Activated T-cell treated with anti-CD3 and anti-CD28 coated beads, Interleukin-2, amount 50 U/mL, for 4 hours (primary cell): ENCODE measurements at regions not wholly inside any gene's neighbourhood (a gene's known extent, or its start where the extent isn't known, plus 50 kb on each side); places are given as distances from the start of the nearest gene placed in this dataset.
"Not testable (repeated sequence)": the region's sequence is repeated elsewhere in the genome, so short reads cannot be mapped to it uniquely, and the experiment has no call there.

ENCODE experiments used
- ATAC-seq, 2 donors: fragments of 200-7000 bp; cut with Tn5 transposase; one replicate each; pipeline ENCODE4 v1.10.0; 2021
- DNase-seq: peaks from one replicate; pipeline ENCODE4 v3.0.0-alpha.2; 2020
- H3K27me3 Mint-ChIP-seq: one replicate; pipeline ENCODE4 v1.8.0; 2021; ENCODE audit warnings: low read depth, mixed read lengths
- H3K36me3 Mint-ChIP-seq: one replicate; pipeline ENCODE4 v1.8.0; 2022; ENCODE audit warnings: mixed read lengths; ENCODE audit not compliant: insufficient read depth
- H3K4me1 Mint-ChIP-seq: one replicate; pipeline ENCODE4 v1.8.0; 2021; ENCODE audit warnings: low read depth, mixed read lengths
- H3K4me3 Mint-ChIP-seq: one replicate; pipeline ENCODE4 v1.8.0; 2021; ENCODE audit warnings: mild to moderate bottlenecking, moderate library complexity, mixed read lengths
- H3K9me3 Mint-ChIP-seq: one replicate; pipeline ENCODE4 v1.8.0; 2021; ENCODE audit warnings: mixed read lengths

DNA sequence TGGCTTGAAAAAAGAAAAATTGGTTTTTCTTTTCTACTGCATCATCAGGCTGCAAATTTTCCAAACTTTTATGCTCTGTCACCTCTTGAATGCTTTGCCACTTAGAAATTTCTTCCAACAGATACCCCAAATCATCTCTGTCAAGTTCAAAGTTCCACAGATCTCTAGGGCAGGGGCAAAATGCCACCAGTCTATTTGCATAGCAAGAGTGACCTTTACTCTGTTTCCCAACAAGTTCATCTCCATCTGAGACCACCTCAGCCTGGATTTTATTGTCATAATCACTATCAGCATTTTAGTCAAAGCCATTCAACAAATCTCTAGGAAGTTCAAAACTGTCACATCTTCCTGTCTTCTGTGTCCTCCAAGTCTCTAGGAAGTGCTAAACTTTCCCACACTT is 240.3 kb downstream of the DPY19L2 start:
- H3K36me3 Mint-ChIP-seq, H3K4me1 Mint-ChIP-seq, H3K27me3 Mint-ChIP-seq, H3K4me3 Mint-ChIP-seq, ATAC-seq, H3K9me3 Mint-ChIP-seq, DNase-seq: not testable (repeated sequence)

DNA sequence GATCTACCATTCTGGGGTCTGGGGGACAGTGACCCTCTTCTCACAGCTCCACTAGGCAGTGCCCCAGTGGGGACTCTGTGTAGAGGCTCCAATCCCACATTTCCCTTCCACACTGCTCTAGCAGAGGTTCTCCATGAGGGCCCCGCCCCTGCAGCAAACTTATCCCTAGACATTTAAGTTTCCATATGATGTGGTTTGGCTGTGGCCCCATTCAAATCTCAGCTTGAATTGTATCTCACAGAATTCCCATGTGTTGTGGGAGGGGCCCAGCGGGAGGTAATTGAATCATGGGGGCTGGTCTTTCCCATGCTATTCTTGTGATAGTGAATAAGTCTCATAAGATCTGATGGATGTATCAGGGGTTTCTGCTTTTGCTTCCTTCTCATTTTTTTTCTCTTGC is 241.3 kb downstream of the DPY19L2 start:
- not testable (repeated sequence) for H3K4me1 Mint-ChIP-seq, H3K36me3 Mint-ChIP-seq, ATAC-seq, H3K4me3 Mint-ChIP-seq, H3K27me3 Mint-ChIP-seq, H3K9me3 Mint-ChIP-seq, DNase-seq

DNA sequence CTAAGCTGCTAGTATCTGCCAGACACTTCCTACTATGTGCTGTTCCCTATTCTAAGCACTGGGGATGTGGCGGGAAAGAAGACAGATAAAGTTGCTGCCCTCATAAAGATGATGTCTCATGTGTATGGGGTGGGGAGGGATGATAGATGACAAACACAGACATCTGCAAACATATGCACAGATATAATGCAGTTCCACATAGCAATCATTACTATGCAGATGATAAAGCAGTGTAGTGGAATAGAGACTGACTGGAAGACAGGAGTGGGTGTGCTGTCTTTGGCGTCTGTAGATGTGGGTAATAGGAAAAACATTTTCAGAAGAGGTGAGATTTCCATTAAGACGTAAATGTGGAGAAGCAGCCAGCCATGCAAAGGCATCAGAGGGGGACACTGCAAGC is 243.6 kb downstream of the DPY19L2 start:
- peaks cover 4% of the 10 kb centered on the region for H3K9me3 Mint-ChIP-seq

DNA sequence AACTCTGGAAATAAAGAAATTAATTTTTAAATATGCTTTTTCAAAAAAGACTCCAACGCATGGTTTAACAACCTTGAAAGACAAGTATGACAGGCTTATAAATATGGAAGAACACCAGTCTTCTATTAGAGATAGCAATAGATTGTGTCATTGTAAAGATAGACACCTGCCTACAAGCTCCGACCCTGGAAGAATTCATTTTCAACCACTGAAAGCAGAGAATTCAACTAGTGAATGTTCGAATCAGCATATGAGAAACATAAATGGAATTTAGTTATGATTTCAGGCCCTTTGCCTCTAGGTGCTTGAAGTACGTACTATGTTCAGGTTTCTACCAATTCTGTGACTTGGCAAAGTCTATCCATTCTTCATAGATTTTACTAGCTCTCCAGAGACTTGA is 244.5 kb downstream of the DPY19L2 start:
- no peak for ATAC-seq
- no peaks in the 10 kb centered on the region for H3K27me3 Mint-ChIP-seq
- no peak for DNase-seq
- no peak overlapping the region for H3K4me3 Mint-ChIP-seq
- no peaks in the 10 kb centered on the region for H3K36me3 Mint-ChIP-seq
- no peaks in the 10 kb centered on the region for H3K4me1 Mint-ChIP-seq
- peaks cover 4% of the 10 kb centered on the region for H3K9me3 Mint-ChIP-seq

More for the DNA sequence above, 243.6 kb downstream of the DPY19L2 start:
- Mint-ChIP-seq H3K4me3 (no peak overlapping the region), H3K27me3 (no peaks in the 10 kb centered on the region), H3K4me1 (no peaks in the 10 kb centered on the region), H3K36me3 (no peaks in the 10 kb centered on the region)
- ATAC-seq (no peak), DNase-seq (no peak)

DNA sequence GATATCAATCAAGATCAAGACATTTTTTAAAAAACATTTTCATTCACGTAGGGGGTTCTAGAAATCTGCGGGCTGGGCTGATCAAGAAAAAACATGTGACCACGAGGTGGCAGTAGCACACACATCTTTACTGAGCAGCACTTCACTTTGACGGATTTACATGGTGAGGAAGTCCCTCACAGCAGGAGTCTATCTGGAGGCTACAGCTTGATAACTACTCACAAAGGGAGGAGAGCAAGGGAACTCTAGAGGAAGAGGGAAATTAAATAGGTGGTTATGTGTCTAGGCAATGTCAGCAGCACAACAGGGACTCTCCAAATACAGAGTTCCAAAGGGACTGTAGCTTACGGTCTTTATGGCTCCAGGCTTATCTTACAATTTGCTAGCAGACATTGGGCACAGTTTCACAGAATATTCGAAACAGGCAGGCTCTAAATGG is 248.1 kb downstream of the DPY19L2 start:
- no peak for ATAC-seq
- H3K9me3 Mint-ChIP-seq, result no peaks in the 10 kb centered on the region
- H3K27me3 Mint-ChIP-seq, result no peaks in the 10 kb centered on the region
- H3K4me1 Mint-ChIP-seq, result no peaks in the 10 kb centered on the region
- H3K4me3 Mint-ChIP-seq, result no peak overlapping the region
- no peak for DNase-seq
- H3K36me3 Mint-ChIP-seq, result no peaks in the 10 kb centered on the region

DNA sequence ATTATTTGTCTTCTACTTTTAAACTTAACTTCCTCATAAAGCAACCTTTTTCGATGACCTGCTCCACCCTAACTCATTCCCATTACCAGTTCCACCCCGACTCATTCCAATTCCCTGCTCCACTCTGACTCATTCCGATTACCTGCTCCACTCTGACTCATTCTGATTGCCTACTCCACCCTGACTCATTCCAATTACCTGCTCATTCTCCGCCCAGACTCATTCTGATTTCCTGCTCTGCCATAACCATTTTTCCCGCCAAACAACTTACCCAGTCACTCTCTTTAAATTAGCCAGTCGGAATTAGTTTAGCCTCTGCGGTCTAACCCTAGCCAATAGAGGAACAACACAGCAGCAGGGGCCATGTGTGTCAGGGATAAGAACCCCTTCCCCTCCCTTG is 249.1 kb downstream of the DPY19L2 start:
- DNase-seq (no peak), ATAC-seq (no peak)
- no peaks in the 10 kb centered on the region for H3K36me3 Mint-ChIP-seq
- no peaks in the 10 kb centered on the region for H3K4me1 Mint-ChIP-seq
- H3K27me3 Mint-ChIP-seq, result no peaks in the 10 kb centered on the region
- no peak overlapping the region for H3K4me3 Mint-ChIP-seq
- H3K9me3 Mint-ChIP-seq, result peaks cover 5% of the 10 kb centered on the region

DNA sequence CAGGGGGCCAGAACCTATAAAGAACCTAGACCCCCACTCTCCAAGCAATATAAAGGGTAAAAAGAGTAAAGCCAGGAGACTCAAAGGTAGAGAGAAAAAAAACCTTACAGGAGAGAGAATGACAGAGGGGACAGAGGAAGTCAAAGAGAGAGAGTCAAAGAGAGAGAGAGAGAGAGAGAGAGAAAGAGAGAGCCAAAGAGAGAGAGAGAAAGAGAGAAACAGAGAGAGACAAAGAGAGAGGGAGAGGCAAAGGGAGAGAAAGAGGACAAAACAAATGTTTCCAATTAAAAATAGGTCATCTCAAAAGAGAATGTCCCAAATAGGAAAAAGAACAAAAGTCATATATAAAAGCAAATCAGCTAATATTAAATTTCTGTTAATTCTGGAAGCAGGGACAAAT is 251.5 kb downstream of the DPY19L2 start:
- H3K4me1 Mint-ChIP-seq, result no peaks in the 10 kb centered on the region
- DNase-seq (no peak), ATAC-seq (no peak)
- no peaks in the 10 kb centered on the region for H3K36me3 Mint-ChIP-seq
- no peak overlapping the region for H3K4me3 Mint-ChIP-seq
- H3K27me3 Mint-ChIP-seq, result no peaks in the 10 kb centered on the region
- peaks cover 5% of the 10 kb centered on the region for H3K9me3 Mint-ChIP-seq

DNA sequence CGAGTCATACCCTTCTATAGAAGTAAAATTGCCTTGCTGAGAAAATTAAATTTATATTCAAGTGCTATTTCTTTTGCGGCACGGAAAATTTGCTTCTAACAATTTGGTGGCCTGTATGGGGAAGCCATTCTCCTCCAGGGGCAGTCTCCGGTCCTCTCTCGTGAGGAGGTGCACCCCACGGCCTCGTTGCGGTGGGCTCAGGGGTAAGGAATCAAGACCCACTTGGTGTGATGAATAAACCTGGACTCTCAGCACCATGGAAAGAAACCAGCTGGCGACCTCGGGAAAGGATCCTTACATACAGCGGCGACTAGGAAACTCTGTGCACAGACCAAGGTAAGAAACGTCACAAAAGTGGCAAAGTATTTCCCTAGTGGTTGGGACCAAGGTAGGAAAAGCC is 252.9 kb downstream of the DPY19L2 start:
- DNase-seq, result no peak
- no peak overlapping the region for H3K4me3 Mint-ChIP-seq

DNA sequence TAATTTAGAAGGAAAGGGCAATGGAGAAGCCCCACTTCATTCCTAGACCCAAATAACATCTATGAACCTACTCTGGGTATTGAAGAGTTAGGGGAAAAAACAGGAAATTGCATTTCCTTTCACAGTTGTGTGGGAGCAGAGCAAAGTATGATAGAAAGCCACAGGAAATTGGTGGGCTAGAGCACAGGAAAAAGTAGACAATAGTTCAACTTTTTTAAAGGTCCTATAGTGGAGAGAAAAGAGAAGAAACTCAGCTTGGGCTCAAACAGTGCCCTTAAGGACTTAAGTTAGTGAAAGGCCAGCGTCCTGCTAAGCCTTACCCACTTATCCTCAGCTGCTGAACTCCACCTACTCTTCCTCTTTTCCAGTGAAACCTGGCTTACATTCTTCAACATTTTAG is 258.1 kb downstream of the DPY19L2 start:
- H3K4me3 Mint-ChIP-seq, result no peak overlapping the region
- H3K9me3 Mint-ChIP-seq, result peaks cover 8% of the 10 kb centered on the region
- DNase-seq (no peak), ATAC-seq (no peak)
- no peaks in the 10 kb centered on the region for H3K36me3 Mint-ChIP-seq
- H3K27me3 Mint-ChIP-seq, result no peaks in the 10 kb centered on the region
- no peaks in the 10 kb centered on the region for H3K4me1 Mint-ChIP-seq

More for the DNA sequence above, 252.9 kb downstream of the DPY19L2 start:
- no peaks in the 10 kb centered on the region for H3K4me1 Mint-ChIP-seq
- H3K36me3 Mint-ChIP-seq, result no peaks in the 10 kb centered on the region
- no peak for ATAC-seq
- H3K9me3 Mint-ChIP-seq, result peaks cover 5% of the 10 kb centered on the region
- H3K27me3 Mint-ChIP-seq, result no peaks in the 10 kb centered on the region

DNA sequence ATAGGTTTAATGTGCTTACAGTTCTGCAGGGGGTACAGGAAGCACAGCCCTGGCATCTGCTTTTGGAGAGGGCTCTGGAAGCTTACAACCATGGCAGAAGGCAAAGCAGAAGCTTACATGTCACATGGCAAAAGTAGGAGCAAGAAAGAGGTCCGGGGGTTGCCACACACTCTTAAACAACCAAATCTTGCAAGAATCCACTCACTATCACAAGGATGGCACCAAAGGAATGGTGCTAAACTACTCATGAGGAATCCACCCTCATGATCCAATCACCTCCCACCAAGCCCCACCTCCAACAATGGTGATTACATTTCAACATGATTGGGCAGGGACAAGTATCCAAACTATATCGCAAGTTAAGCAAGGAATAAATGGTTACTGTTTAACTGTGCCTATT is 255.8 kb upstream of the AVPR1A start:
- ATAC-seq, result no peak
- no peaks in the 10 kb centered on the region for H3K36me3 Mint-ChIP-seq
- H3K9me3 Mint-ChIP-seq, result peaks cover 4% of the 10 kb centered on the region
- no peak overlapping the region for H3K4me3 Mint-ChIP-seq
- H3K27me3 Mint-ChIP-seq, result no peaks in the 10 kb centered on the region
- no peak for DNase-seq
- no peaks in the 10 kb centered on the region for H3K4me1 Mint-ChIP-seq

DNA sequence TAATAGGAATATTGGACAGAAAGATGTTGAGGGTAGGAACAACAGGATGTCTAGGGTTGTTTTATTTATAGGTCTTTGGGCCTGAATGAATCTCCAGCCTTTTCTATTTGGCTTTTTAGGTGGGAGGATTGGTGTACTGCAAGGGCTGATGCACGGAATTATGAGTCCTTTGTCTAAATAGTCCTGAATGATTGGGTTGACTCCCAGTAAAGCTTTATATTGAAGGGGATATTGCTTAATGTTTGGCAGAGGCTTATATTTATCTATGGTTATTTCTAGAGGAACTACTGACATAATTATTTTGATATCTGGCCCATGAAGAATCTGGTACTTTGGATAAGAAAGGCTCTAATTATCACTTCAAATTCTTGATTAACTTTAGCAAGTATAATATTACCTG is 253.6 kb upstream of the AVPR1A start:
- Mint-ChIP-seq H3K27me3 (no peaks in the 10 kb centered on the region), H3K4me1 (no peaks in the 10 kb centered on the region), H3K36me3 (no peaks in the 10 kb centered on the region)

DNA sequence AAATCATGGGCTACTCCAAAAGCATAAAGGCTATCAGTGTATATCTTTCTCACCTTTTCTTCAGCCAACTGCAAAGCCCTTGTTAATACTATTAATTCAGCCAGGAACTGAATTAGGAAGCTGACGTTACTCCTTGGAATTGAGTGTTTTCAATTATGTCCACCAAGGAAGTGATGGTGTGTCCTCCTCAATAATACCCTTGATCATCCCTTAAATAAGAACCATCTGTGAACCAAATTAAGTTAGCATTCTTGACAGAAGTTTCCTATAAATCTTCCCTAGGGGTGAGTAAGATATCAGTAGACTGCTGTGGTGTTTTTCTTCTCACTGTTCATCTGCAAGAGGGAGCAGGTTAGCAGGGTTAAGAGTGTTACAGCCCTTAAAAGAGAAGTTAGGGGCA is 252.3 kb upstream of the AVPR1A start:
- Mint-ChIP-seq H3K4me1 (no peaks in the 10 kb centered on the region), H3K4me3 (no peak overlapping the region), H3K36me3 (no peaks in the 10 kb centered on the region), H3K27me3 (no peaks in the 10 kb centered on the region), H3K9me3 (peaks cover 4% of the 10 kb centered on the region)
- ATAC-seq (no peak), DNase-seq (no peak)

More for the DNA sequence above, 253.6 kb upstream of the AVPR1A start:
- Mint-ChIP-seq H3K9me3 (peaks cover 4% of the 10 kb centered on the region), H3K4me3 (no peak overlapping the region)
- no peak for ATAC-seq
- DNase-seq, result no peak

DNA sequence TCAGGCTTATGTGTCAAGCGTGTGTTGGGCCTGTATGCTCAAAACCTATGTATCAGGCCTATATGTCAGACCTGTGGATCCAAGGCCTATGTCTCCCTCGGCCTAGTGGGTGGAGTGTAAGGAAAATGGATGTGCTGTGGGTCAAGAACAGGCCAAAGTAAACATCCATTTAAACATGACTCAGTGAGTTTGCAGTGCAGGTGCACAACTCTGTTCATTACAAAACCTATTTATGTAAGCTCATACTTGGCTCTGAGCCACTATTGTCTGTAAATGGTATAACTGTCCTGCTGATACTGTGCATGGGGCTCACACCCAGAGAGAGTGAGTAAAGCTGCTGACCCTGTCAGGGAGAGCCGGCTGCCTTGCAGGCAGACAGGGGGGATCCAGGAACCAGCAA is 249.7 kb upstream of the AVPR1A start:
- DNase-seq (no peak), ATAC-seq (peak in 1 of 2 donors; percentile 12)
- H3K4me1 Mint-ChIP-seq, result no peaks in the 10 kb centered on the region
- no peaks in the 10 kb centered on the region for H3K36me3 Mint-ChIP-seq
- H3K27me3 Mint-ChIP-seq, result no peaks in the 10 kb centered on the region
- no peak overlapping the region for H3K4me3 Mint-ChIP-seq
- no peaks in the 10 kb centered on the region for H3K9me3 Mint-ChIP-seq

DNA sequence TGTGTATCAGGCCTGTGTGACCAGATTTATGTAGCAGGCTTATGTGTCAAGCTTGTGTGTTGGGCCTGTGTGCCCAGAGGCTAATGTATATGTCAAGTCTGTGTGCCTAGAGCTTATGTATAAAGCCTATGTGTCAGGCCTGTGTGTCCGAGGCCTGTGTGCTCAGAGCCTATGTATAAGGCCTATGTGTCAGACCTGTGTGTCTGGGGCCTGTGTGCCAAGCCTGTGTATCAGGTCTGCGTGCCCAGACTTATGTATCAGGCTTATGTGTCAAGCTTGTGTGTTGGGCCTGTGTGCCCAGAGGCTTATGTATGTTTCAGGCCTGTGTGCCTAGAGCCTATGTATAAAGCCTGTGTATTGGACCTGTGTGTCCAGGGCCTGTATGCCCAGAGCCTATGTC is 249.3 kb upstream of the AVPR1A start:
- no peaks in the 10 kb centered on the region for H3K27me3 Mint-ChIP-seq
- no peaks in the 10 kb centered on the region for H3K36me3 Mint-ChIP-seq
- H3K4me3 Mint-ChIP-seq, result no peak overlapping the region

DNA sequence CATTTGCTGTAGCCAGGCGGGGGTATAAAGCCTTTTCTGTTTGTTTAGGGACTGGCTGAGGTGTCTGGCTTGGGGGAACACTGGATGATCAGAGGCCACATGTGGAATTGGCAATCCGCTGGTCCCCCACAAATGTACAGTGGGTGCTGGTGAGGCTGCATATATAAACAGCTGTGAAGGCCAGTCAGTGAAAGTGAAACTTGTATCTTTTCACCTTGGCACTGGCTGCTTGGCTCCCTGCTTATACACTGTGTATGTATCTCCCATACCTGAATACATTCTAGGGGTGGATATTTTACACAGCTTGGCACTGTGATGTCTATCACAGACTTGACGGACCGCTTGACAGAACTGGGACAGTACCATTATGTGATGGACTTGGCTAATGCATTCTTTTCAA is 246.8 kb upstream of the AVPR1A start:
- no peaks in the 10 kb centered on the region for H3K4me1 Mint-ChIP-seq
- H3K9me3 Mint-ChIP-seq, result no peaks in the 10 kb centered on the region

More for the DNA sequence above, 249.3 kb upstream of the AVPR1A start:
- DNase-seq (no peak), ATAC-seq (peak in 1 of 2 donors; percentile 16)
- no peaks in the 10 kb centered on the region for H3K4me1 Mint-ChIP-seq
- H3K9me3 Mint-ChIP-seq, result no peaks in the 10 kb centered on the region

DNA sequence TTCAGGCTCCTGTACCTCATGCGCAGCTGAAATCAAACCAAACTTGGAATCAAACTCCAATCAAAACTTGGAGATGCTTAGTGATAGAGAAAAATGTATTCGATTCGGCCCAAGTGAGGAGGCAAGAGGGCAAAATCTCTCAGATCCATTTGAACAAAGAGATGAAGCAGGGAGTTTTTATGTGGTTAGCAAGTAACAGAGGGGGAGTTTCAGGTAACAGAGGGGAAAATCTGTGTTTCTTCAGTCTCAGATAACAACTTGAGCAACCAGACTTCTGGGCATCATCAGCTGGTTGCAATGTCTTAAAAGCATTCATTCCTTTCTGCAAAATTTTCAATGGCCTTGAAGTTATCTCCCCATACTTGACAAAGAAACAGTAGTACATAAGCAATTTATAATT is 245.1 kb upstream of the AVPR1A start:
- no peaks in the 10 kb centered on the region for H3K9me3 Mint-ChIP-seq
- DNase-seq (no peak), ATAC-seq (no peak)
- no peak overlapping the region for H3K4me3 Mint-ChIP-seq
- no peaks in the 10 kb centered on the region for H3K4me1 Mint-ChIP-seq
- no peaks in the 10 kb centered on the region for H3K36me3 Mint-ChIP-seq
- H3K27me3 Mint-ChIP-seq, result no peaks in the 10 kb centered on the region

More for the DNA sequence above, 246.8 kb upstream of the AVPR1A start:
- Mint-ChIP-seq H3K27me3 (no peaks in the 10 kb centered on the region), H3K4me3 (no peak overlapping the region), H3K36me3 (no peaks in the 10 kb centered on the region)
- ATAC-seq (no peak), DNase-seq (no peak)
